ENCODE measurements at regions not wholly inside any gene's neighbourhood (a gene's known extent, or its start where the extent isn't known, plus 50 kb on each side); places are given as distances from the start of the nearest gene placed in this dataset.

- peak overlapping the region; percentile 92 for H3K27ac ChIP-seq
Observed at GRCh38 chr1:812535-813127, 111.1 kb upstream of the SAMD11 start.

- peak overlapping the region; percentile 86 for H3K27ac ChIP-seq
Observed at GRCh38 chr1:814543-814942, 109.2 kb upstream of the SAMD11 start.

- H3K27ac ChIP-seq: peak overlapping the region; percentile 86
Observed at GRCh38 chr1:815147-815922, 108.4 kb upstream of the SAMD11 start.

GRCh38 chr1:817071-817599, 106.6 kb upstream of the SAMD11 start:
- H3K27ac ChIP-seq: peak overlapping the region; percentile 86

GRCh38 chr1:817658-818617, 105.8 kb upstream of the SAMD11 start:
- peak overlapping the region; percentile 86 for H3K27ac ChIP-seq

GRCh38 chr1:818618-819291, 105.0 kb upstream of the SAMD11 start:
- TF ChIP-seq CTCF (conservative IDR thresholded peaks at IDR 0.05): no peak
- no peak overlapping the region for H3K27ac ChIP-seq

- TF ChIP-seq CTCF (conservative IDR thresholded peaks at IDR 0.05): no peak
- H3K27ac ChIP-seq: no peak overlapping the region
Observed at GRCh38 chr1:820962-821361, 102.8 kb upstream of the SAMD11 start.

- peak overlapping the region; percentile 75 for H3K27ac ChIP-seq
Observed at GRCh38 chr1:826808-827207, 96.9 kb upstream of the SAMD11 start.

GRCh38 chr1:827211-828063, 96.3 kb upstream of the SAMD11 start:
- peak overlapping the region; percentile 75 for H3K27ac ChIP-seq

GRCh38 chr1:829324-829723, 94.4 kb upstream of the SAMD11 start:
- H3K27ac ChIP-seq: peak overlapping the region; percentile 63

GRCh38 chr1:829932-830331, 93.8 kb upstream of the SAMD11 start:
- H3K27ac ChIP-seq: peak overlapping the region; percentile 63

- H3K27ac ChIP-seq: peak overlapping the region; percentile 84
Observed at GRCh38 chr1:830750-831149, 93.0 kb upstream of the SAMD11 start.
